Chondrocyte (in vitro differentiated cells): ENCODE measurements at regions not wholly inside any gene's neighbourhood (a gene's known extent, or its start where the extent isn't known, plus 50 kb on each side); places are given as distances from the start of the nearest gene placed in this dataset.

ENCODE experiments used
- DNase-seq: peaks from one replicate; pipeline ENCODE4 v3.0.0; 2021; ENCODE audit warnings: mixed read lengths, low spot score
- H3K27ac Mint-ChIP-seq: one replicate; pipeline ENCODE4 v1.8.0; 2021; ENCODE audit warnings: mild to moderate bottlenecking, moderate library complexity, mixed read lengths; ENCODE audit not compliant: unreplicated experiment
- H3K27me3 Mint-ChIP-seq: 2 replicates; pipeline ENCODE4 v1.8.0; 2021; ENCODE audit warnings: low read depth, mixed read lengths
- H3K36me3 Mint-ChIP-seq: 2 replicates; pipeline ENCODE4 v1.8.0; 2021; ENCODE audit warnings: low read depth, mixed read lengths
- H3K4me1 Mint-ChIP-seq: 2 replicates; pipeline ENCODE4 v1.8.0; 2021; ENCODE audit warnings: low read depth, mild to moderate bottlenecking, mixed read lengths
- H3K4me3 Mint-ChIP-seq: one replicate; pipeline ENCODE4 v1.8.0; 2021; ENCODE audit warnings: mild to moderate bottlenecking, moderate library complexity, mixed read lengths; ENCODE audit not compliant: unreplicated experiment
- H3K9me3 Mint-ChIP-seq: 2 replicates; pipeline ENCODE4 v1.8.0; 2021; ENCODE audit warnings: low read depth, mixed read lengths
- CTCF ChIP-seq: fragments of 200-600 bp; sonication (generic); IDR thresholded peaks from 2 replicates; pipeline ENCODE4 v1.5.0; 2021; ENCODE audit warnings: antibody characterized with exemption, mild to moderate bottlenecking, moderate library complexity

- H3K9me3 Mint-ChIP-seq: no peaks in the 10 kb centered on the region
Observed at GRCh38 chr1:234735476-234735875, 125.5 kb upstream of the IRF2BP2 start.

GRCh38 chr1:234734869-234735268 is 124.9 kb upstream of the IRF2BP2 start:
- no peak overlapping the region for H3K27ac Mint-ChIP-seq
- no peak for DNase-seq
- H3K36me3 Mint-ChIP-seq: no peaks in the 10 kb centered on the region
- H3K4me3 Mint-ChIP-seq: no peak overlapping the region
- no peaks in the 10 kb centered on the region for H3K27me3 Mint-ChIP-seq
- no peak for TF ChIP-seq CTCF
- H3K9me3 Mint-ChIP-seq: no peaks in the 10 kb centered on the region
- peaks cover 15% of the 10 kb centered on the region for H3K4me1 Mint-ChIP-seq

More at GRCh38 chr1:234735476-234735875, 125.5 kb upstream of the IRF2BP2 start:
- Mint-ChIP-seq H3K4me1 (peaks cover 15% of the 10 kb centered on the region), H3K4me3 (no peak overlapping the region), H3K27ac (no peak overlapping the region), H3K36me3 (no peaks in the 10 kb centered on the region), H3K27me3 (no peaks in the 10 kb centered on the region)
- TF ChIP-seq CTCF: no peak
- no peak for DNase-seq

GRCh38 chr1:234734412-234734835 is 124.4 kb upstream of the IRF2BP2 start:
- no peak for DNase-seq
- H3K4me3 Mint-ChIP-seq: no peak overlapping the region
- H3K4me1 Mint-ChIP-seq: peaks cover 15% of the 10 kb centered on the region
- H3K36me3 Mint-ChIP-seq: no peaks in the 10 kb centered on the region
- no peak overlapping the region for H3K27ac Mint-ChIP-seq
- no peaks in the 10 kb centered on the region for H3K27me3 Mint-ChIP-seq
- H3K9me3 Mint-ChIP-seq: no peaks in the 10 kb centered on the region
- no peak for TF ChIP-seq CTCF

- H3K4me1 Mint-ChIP-seq: peaks cover 15% of the 10 kb centered on the region
- no peak overlapping the region for H3K4me3 Mint-ChIP-seq
- no peaks in the 10 kb centered on the region for H3K9me3 Mint-ChIP-seq
- no peaks in the 10 kb centered on the region for H3K27me3 Mint-ChIP-seq
- H3K27ac Mint-ChIP-seq: no peak overlapping the region
- no peak for DNase-seq
- TF ChIP-seq CTCF: no peak
- H3K36me3 Mint-ChIP-seq: no peaks in the 10 kb centered on the region
Observed at GRCh38 chr1:234733427-234733826, 123.4 kb upstream of the IRF2BP2 start.

GRCh38 chr1:234732671-234733390 is 122.9 kb upstream of the IRF2BP2 start:
- Mint-ChIP-seq H3K4me1 (peaks cover 18% of the 10 kb centered on the region), H3K4me3 (no peak overlapping the region), H3K9me3 (no peaks in the 10 kb centered on the region), H3K36me3 (no peaks in the 10 kb centered on the region), H3K27ac (no peak overlapping the region), H3K27me3 (no peaks in the 10 kb centered on the region)
- no peak for TF ChIP-seq CTCF
- no peak for DNase-seq
